HL-60/S4 treated with phorbol 12-myristate 13-acetate at 8.2 ng/mL for 4 days and 3 days (cell line): ENCODE measurements at regions not wholly inside any gene's neighbourhood (a gene's known extent, or its start where the extent isn't known, plus 50 kb on each side); places are given as distances from the start of the nearest gene placed in this dataset.

Experiments
- in situ Hi-C: fragments of 300-500 bp; cut with MboI; formaldehyde crosslinking; loops from 2 replicates; pipeline ENCODE4 v1.15.0; 2022; ENCODE audit warnings: low sequenced_read_pairs

- in situ Hi-C loops, result loop anchor here (25.0 kb wide), 1 partner anchor 1483 kb away; no protein-coding TSS in a partner anchor
Measured at GRCh38 chr3:5304188-5304587, 116.7 kb downstream of the EDEM1 start.

GRCh38 chr3:5304789-5305683 is 117.5 kb downstream of the EDEM1 start:
- in situ Hi-C loops, result loop anchor here (25.0 kb wide), 1 partner anchor 1482 kb away; no protein-coding TSS in a partner anchor

- in situ Hi-C loops, result loop anchor here (25.0 kb wide), 1 partner anchor 1482 kb away; no protein-coding TSS in a partner anchor
Measured at GRCh38 chr3:5305684-5305989, 118.1 kb downstream of the EDEM1 start.

- in situ Hi-C loops, result loop anchor here (25.0 kb wide), 1 partner anchor 1478 kb away; no protein-coding TSS in a partner anchor
Measured at GRCh38 chr3:5309171-5309570, 121.7 kb downstream of the EDEM1 start.

GRCh38 chr3:5309602-5310001 is 122.1 kb downstream of the EDEM1 start:
- in situ Hi-C loops, result loop anchor here (25.0 kb wide), 1 partner anchor 1478 kb away; no protein-coding TSS in a partner anchor

GRCh38 chr3:5310509-5310908 is 123.0 kb downstream of the EDEM1 start:
- in situ Hi-C loops, result loop anchor here (25.0 kb wide), 1 partner anchor 1477 kb away; no protein-coding TSS in a partner anchor

- in situ Hi-C loops, result loop anchor here (25.0 kb wide), 1 partner anchor 1475 kb away; no protein-coding TSS in a partner anchor
Measured at GRCh38 chr3:5312290-5312689, 124.8 kb downstream of the EDEM1 start.

GRCh38 chr3:5314897-5315296 is 127.4 kb downstream of the EDEM1 start:
- in situ Hi-C loops, result loop anchor here (25.0 kb wide), 1 partner anchor 1472 kb away; no protein-coding TSS in a partner anchor

- in situ Hi-C loops, result loop anchor here (25.0 kb wide), 1 partner anchor 1470 kb away; no protein-coding TSS in a partner anchor
Measured at GRCh38 chr3:5317557-5317956, 130.1 kb downstream of the EDEM1 start.

GRCh38 chr3:5319454-5319853 is 131.9 kb downstream of the EDEM1 start:
- in situ Hi-C loops, result loop anchor here (25.0 kb wide), 1 partner anchor 1468 kb away; no protein-coding TSS in a partner anchor

GRCh38 chr3:5321666-5322340 is 134.3 kb downstream of the EDEM1 start:
- in situ Hi-C loops, result loop anchor here (25.0 kb wide), 1 partner anchor 1465 kb away; no protein-coding TSS in a partner anchor

GRCh38 chr3:5324780-5325179 is 137.3 kb downstream of the EDEM1 start:
- in situ Hi-C loops, result loop anchor here (25.0 kb wide), 1 partner anchor 1463 kb away; no protein-coding TSS in a partner anchor

- in situ Hi-C loops, result no loop called here
Measured at GRCh38 chr3:5330152-5330810, 142.8 kb downstream of the EDEM1 start.

- in situ Hi-C loops, result no loop called here
Measured at GRCh38 chr3:5331567-5332269, 144.2 kb downstream of the EDEM1 start.

GRCh38 chr3:5332270-5332956 is 144.9 kb downstream of the EDEM1 start:
- in situ Hi-C loops, result no loop called here

- in situ Hi-C loops, result no loop called here
Measured at GRCh38 chr3:5339967-5340535, 152.5 kb downstream of the EDEM1 start.

GRCh38 chr3:5341610-5342009 is 154.1 kb downstream of the EDEM1 start:
- in situ Hi-C loops, result no loop called here

- in situ Hi-C loops, result no loop called here
Measured at GRCh38 chr3:5343459-5343858, 156.0 kb downstream of the EDEM1 start.

GRCh38 chr3:5344707-5345106 is 157.2 kb downstream of the EDEM1 start:
- in situ Hi-C loops, result no loop called here
